Kidney (tissue), 13 donors: ENCODE measurements at regions not wholly inside any gene's neighbourhood (a gene's known extent, or its start where the extent isn't known, plus 50 kb on each side); places are given as distances from the start of the nearest gene placed in this dataset.

Experiments
- DNase-seq, 5 donors: peaks; one replicate each; pipeline ENCODE4 v3.0.0-alpha.2; 2013 to 2020
- FAIRE-seq: peaks from 2 replicates; lab custom pipeline; 2012; peaks lifted over from hg19 to GRCh38; lab: Jason Lieb, UNC
- H3K27ac ChIP-seq, 2 donors: one replicate each; pipeline ENCODE4 v1.7.0; 2013; ENCODE audit warnings: low read depth in 2 of 2, low read length in 2 of 2, inconsistent platforms in 1 of 2
- H3K27me3 ChIP-seq: one replicate; pipeline ENCODE4 v1.7.1; 2013; ENCODE audit warnings: low read length, inconsistent platforms; ENCODE audit not compliant: control insufficient read depth, insufficient read depth
- H3K36me3 ChIP-seq, 3 donors: one replicate each; pipeline versions ENCODE4 v1.7.0 to v1.7.1; 2013; ENCODE audit warnings: low read length in 3 of 3, control low read depth in 1 of 3, inconsistent platforms in 1 of 3; ENCODE audit not compliant: insufficient read depth in 3 of 3, control insufficient read depth in 2 of 3
- H3K4me1 ChIP-seq, 3 donors: one replicate each; pipeline versions ENCODE4 v1.7.0 to v1.7.1; 2013; ENCODE audit warnings: low read length in 3 of 3, inconsistent platforms in 1 of 3, low read depth in 1 of 3; ENCODE audit not compliant: control insufficient read depth in 2 of 3, insufficient read depth in 2 of 3
- H3K4me3 ChIP-seq, 3 donors: one replicate each; pipeline versions ENCODE4 v1.7.0 to v1.8.1; 2013; ENCODE audit warnings: low read length in 3 of 3, control low read depth in 1 of 3, inconsistent platforms in 1 of 3
- H3K9ac ChIP-seq, 3 donors: one replicate each; pipeline versions ENCODE4 v1.7.0 to v1.7.1; 2013; ENCODE audit warnings: low read length in 3 of 3, control low read depth in 1 of 3, inconsistent platforms in 1 of 3
- H3K9me3 ChIP-seq, 3 donors: one replicate each; pipeline versions ENCODE4 v1.7.0 to v1.7.1; 2013; ENCODE audit warnings: low read length in 3 of 3, control low read depth in 1 of 3, inconsistent platforms in 1 of 3; ENCODE audit not compliant: control insufficient read depth in 2 of 3, insufficient read depth in 1 of 3
- intact Hi-C: fragments of 100-400 bp; cut with DNase I; formaldehyde crosslinking; loops from one replicate; pipeline ENCODE4 v1.11.1; 2022
- TF ChIP-seq, protein P1 (sequence below): IDR thresholded peaks from 3 replicates; pipeline ENCODE4 v1.5.1; 2012; ENCODE audit warnings: mild to moderate bottlenecking, moderate library complexity, borderline replicate concordance; ENCODE audit not compliant: insufficient read depth; ENCODE audit errors: extremely low read depth
- donor health status: control.
- donor health status: control.
- donor health status: control.
- donor health status: control.
- donor health status: control.
- donor health status: DM: yes; HTN: yes; CAD: no.
- donor health status: Normal renal cell carcinoma (clear cell type).

GRCh38 chr4:120629546-120630108 is 292.9 kb downstream of the PRDM5 start:
- no peaks in the 10 kb centered on the region for H3K27me3 ChIP-seq
- no peaks in the 10 kb centered on the region for H3K9me3 ChIP-seq
- DNase-seq (no peak), FAIRE-seq (no peak)
- no peak overlapping the region for H3K27ac ChIP-seq
- TF ChIP-seq, protein P1, sequence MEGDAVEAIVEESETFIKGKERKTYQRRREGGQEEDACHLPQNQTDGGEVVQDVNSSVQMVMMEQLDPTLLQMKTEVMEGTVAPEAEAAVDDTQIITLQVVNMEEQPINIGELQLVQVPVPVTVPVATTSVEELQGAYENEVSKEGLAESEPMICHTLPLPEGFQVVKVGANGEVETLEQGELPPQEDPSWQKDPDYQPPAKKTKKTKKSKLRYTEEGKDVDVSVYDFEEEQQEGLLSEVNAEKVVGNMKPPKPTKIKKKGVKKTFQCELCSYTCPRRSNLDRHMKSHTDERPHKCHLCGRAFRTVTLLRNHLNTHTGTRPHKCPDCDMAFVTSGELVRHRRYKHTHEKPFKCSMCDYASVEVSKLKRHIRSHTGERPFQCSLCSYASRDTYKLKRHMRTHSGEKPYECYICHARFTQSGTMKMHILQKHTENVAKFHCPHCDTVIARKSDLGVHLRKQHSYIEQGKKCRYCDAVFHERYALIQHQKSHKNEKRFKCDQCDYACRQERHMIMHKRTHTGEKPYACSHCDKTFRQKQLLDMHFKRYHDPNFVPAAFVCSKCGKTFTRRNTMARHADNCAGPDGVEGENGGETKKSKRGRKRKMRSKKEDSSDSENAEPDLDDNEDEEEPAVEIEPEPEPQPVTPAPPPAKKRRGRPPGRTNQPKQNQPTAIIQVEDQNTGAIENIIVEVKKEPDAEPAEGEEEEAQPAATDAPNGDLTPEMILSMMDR: no peak
- no peak overlapping the region for H3K4me3 ChIP-seq
- H3K36me3 ChIP-seq: no peaks in the 10 kb centered on the region
- H3K9ac ChIP-seq: no peak overlapping the region
- intact Hi-C loops: no loop called here
- H3K4me1 ChIP-seq: no peaks in the 10 kb centered on the region

GRCh38 chr4:120622601-120623000 is 299.9 kb downstream of the PRDM5 start:
- Histone ChIP-seq H3K9ac (no peak overlapping the region), H3K27ac (no peak overlapping the region), H3K9me3 (no peaks in the 10 kb centered on the region), H3K4me1 (no peaks in the 10 kb centered on the region), H3K4me3 (no peak overlapping the region), H3K36me3 (no peaks in the 10 kb centered on the region), H3K27me3 (no peaks in the 10 kb centered on the region)
- TF ChIP-seq, protein P1: no peak
- FAIRE-seq (no peak), DNase-seq (no peak)
- intact Hi-C loops: no loop called here

GRCh38 chr4:120617171-120617570 is 305.4 kb downstream of the PRDM5 start:
- intact Hi-C loops: no loop called here
- DNase-seq (no peak), FAIRE-seq (no peak)
- no peak overlapping the region for H3K27ac ChIP-seq
- H3K36me3 ChIP-seq: no peaks in the 10 kb centered on the region
- no peaks in the 10 kb centered on the region for H3K27me3 ChIP-seq
- no peaks in the 10 kb centered on the region for H3K9me3 ChIP-seq
- H3K9ac ChIP-seq: no peak overlapping the region
- no peak overlapping the region for H3K4me3 ChIP-seq
- TF ChIP-seq, protein P1: no peak
- H3K4me1 ChIP-seq: no peaks in the 10 kb centered on the region

- Histone ChIP-seq H3K4me3 (no peak overlapping the region), H3K9me3 (no peaks in the 10 kb centered on the region), H3K4me1 (no peaks in the 10 kb centered on the region), H3K27me3 (no peaks in the 10 kb centered on the region), H3K27ac (no peak overlapping the region), H3K36me3 (no peaks in the 10 kb centered on the region), H3K9ac (no peak overlapping the region)
- intact Hi-C loops: no loop called here
- DNase-seq (no peak), FAIRE-seq (no peak)
- TF ChIP-seq, protein P1: no peak
Observed at GRCh38 chr4:120616041-120616440, 306.5 kb downstream of the PRDM5 start.
